ENCODE measurements at regions not wholly inside any gene's neighbourhood (a gene's known extent, or its start where the extent isn't known, plus 50 kb on each side); places are given as distances from the start of the nearest gene placed in this dataset.

DNA sequence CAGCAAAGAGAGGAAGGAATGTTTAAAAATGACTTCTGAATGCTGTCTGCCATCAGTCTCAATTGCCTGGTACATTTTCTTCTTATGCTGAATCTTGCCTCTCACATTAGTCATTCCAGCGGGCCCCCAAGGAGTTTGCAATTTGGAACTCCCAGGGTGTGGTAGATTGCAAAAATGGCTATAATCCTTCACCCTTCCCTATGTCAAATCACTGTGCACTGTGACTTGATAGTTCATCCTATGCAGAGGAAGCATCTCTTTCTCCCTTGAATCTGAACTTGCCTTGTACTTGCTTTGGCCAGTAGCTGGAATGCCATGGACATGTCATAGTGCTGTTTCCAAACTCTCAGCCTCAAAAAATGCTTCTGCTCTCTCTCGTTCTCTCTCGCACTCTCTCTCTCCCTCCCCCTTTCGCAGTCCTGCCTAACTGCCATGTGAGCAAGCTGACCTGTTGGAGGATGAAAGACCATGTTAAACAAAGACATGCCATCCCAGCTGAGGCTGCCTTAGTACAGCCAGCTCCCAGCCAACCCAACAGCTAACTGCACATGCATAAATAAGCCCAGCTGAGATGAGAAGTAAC lies 284.0 kb upstream of the TLE4 start:
- no peak for DNase-seq

DNA sequence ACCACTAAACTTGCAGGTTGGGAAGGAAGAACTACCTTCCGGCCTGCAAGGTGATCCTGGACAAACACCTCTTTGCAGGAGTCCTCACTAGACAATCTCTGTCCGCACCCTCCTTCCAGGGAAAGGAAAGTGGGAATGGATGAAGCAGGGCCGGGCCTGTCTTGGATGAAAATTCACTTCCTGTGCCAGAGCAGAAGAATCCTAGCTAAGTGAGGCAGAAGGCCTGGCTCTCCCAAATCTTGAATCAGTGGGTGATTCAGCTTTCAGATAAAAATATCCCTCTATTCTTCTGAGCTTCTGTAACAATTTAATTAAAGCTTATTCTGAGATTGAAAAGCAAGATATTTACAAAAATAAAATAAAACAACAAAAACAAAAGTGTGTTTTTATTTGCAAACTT lies 281.9 kb upstream of the TLE4 start:
- no peak for DNase-seq

DNA sequence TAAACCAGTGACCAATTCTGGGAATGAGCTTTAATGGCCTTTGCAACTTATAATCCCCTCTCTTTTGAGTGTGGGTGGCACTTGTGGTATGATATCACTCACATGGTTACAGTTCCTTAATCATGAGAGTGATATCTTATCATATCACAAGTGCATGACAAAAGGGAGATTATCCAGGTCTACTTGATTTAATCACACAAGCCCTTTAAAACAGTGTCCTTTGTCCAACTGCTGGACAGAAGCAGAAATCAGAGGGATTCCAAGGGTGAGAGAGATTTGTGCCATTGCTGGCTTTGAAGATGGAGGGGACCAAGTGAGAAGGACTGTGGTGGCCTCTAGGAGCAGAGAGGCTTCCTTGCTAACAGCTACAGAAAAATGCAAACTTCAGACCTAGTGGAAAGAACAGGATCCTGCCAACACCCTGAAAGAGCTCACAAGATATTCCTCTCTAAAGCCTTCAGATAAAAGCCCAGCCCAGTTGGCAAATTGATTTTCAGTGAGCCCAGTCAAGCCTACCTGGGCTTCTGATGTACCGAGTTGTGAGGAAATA lies 279.0 kb upstream of the TLE4 start:
- no peak for DNase-seq

DNA sequence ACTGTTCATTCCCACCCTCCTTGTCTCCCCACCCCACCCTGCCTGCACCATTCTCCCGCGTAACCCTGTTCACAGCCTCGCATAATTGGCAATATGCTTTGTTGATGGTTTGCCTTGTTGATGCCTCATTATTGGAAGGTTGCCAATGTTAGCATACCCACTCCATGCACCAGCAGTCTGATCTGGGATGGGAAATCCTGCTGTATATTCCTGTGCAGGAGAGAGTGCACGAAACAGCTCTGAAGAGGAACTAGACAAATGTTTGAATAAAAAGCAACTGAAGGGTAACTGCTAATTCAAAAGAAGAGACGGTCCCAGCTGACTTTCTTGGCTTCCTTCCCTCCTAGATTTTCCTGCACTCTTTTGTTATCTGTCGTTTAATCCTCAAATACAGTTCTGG lies 271.7 kb upstream of the TLE4 start:
- DNase-seq: no peak

DNA sequence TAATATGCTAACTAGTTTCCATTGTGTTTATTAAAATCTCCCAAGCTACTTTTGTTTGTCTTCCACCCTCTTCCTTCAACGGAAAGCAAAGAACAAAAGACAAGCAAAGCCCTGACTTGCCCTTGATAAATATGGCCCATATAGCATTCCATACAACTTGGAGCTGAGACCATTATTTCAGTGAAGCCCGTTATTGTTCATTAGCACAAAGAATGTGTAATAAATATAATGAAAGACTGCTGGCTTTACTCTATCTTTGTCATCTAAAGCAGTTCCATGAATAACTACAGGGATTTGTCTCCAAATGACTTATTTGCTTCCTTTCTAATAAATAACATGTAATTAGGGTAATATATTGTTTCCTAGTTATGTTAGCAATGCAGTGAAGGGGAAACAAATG lies 270.7 kb upstream of the TLE4 start:
- no peak for DNase-seq

DNA sequence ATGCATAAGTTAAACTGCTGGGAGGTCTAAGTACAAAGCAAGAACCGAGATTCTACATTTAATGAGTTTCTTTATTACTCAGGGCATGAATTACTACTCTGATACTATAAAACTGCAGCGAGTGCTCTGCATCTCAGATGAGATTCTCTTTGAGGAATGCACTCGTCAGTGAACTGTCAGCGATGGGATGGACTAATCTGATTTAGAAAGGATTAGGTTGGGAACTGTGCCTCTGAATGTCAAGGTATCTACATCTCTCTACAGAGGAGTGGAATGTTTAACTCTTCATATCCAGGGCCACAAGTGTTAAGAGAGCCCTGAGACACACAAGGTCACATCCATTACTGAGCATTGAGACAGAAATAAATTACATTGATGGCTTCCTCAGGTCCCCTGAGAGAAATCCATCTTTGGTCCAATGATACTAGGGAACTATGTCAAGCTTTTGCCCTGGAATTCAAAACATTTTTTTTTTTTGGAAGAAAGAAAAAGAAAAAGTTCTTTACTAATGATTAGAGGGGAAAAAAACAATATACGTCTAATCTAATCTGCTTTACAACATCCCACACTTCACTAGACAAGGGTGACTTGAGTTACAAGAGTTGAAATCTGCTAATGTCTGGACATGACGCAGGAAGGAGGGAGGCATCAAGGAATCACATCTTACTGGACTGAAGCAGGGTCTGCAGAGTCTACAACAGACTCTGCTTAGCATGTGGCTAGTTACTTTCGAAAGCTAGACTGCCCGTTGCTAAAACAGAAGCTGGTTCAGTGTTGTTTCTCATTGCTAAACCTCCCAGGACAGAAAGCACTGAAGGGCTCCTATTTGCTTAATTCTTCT lies 270.0 kb upstream of the TLE4 start:
- DNase-seq: no peak

DNA sequence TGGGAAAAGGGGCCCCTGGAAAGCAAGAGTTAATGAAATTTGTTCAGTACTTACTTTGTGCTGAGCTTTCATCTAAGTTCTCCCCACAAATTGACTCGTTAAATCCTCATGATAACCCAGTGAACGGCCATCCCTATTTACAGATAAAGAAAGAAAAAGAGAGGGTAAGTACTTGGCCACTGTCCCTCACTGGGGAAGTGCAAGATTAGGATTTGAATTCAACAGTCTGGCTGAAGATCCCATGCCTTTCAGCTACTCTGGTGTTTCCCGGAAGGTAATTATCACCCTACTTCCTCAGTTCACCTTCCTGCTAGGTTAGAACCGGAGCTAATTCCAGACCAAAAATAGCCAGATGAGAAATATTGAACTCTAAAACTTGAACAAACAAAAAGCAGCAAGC lies 269.2 kb upstream of the TLE4 start:
- no peak for DNase-seq

DNA sequence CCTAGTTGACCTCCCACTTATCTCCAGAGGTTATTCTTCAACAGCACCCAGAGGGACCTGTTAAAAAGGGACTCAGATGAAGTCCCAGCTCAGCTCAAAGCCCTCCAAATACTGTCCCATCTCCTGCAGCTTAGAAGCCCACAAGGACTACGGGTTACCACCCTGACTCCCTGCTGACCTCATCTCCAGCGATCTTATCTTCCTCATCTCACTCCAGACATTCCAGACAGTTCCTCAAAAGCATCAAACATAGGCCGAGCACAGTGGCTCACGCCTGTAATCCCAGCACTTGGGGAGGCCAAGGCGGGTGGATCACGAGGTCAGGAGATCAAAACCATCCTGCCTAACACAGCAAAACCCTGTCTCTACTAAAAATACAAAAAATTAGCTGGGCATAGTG lies 263.8 kb upstream of the TLE4 start:
- DNase-seq: no peak

DNA sequence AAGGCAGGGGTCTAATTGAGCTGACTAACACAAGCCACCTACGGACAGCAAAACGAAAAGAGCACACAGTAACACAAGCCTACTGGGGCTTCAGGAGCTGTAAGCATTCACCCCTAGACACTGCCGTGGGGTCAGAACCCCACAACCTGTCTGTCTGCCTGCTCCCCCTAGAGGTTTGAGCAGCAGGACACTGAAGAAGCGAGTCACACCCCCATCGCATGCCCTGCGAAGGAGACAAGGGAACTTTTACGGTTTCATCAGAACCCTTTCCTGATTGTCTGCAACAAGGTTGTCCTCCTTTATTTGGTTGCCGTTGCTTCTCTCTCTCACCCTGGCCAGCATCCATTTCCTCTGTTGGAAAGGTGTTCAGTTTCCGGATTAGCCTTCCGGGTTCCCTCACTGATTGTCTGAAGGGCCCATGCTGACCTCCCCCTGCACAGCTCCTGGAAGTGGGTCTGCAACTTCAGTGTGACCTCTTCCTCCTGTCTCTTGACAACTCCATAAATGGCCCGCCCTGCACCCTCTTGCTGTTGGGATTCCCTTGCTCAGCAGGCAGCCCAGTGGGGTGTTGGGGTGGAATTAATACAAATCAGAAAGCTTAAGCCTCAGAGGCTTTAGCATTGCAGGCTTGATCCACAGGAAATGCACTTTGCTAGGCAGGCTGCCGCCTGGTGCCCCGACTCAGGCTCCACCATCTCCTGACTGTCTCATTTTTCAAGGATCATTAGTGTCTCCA lies 258.9 kb upstream of the TLE4 start:
- no peak for DNase-seq

DNA sequence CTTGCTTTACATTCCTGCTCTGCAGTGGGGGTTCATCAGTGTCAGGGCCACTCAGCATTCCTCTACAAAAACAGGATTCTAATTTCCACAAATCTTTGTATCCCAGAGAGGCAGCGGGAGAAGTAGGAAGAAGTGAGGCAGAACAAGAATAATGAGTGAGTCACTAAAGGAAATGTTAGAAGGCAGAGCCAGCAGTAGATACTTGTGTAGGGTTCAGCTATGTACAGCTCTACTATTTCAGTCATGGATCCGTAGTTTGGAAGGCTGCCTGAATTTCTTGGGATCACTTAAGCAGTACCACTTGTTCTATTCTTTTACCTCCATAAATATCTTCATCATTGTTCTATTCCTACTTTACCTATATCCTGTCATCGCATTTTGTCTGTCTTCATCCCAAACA lies 246.3 kb upstream of the TLE4 start:
- no peak for DNase-seq

DNA sequence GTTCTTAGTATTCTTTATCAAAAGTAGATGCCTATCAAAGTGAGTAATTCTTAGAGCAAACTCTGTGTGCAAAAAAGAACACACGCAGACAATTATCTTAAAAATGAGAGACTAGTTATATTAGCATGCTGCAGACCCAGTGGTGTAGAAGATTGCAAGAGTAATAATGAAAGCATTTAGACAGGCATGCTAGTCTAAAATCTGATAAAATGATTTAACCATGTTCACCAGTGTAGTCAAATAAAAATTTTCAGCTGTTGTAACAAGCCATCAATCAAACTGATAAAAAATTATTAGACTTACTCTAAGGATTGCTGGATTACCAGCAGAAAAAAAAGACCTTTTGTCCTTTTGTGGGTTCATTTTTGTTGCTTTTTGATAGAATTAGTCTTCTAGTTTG lies 241.9 kb upstream of the TLE4 start:
- no peak for DNase-seq

DNA sequence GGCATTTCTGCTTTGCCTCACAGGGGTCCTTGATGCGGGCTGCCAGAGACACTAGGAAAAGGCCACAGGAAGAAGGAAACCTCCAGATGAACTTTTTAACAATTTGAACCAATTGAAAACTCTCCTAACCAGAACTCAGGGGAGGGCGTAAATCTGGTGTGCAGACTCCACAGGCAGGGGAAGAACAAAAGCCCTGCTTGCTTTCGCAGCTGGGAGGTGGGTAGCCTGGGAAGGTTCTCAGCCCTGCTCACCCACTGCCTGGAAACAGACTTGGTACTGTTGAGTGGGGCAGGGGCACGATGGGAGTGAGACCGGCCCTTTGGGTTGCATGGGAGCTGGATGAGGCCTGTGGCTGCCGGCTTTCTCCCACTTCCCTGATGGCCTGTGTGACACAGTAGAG lies 237.8 kb upstream of the TLE4 start:
- DNase-seq: no peak

DNA sequence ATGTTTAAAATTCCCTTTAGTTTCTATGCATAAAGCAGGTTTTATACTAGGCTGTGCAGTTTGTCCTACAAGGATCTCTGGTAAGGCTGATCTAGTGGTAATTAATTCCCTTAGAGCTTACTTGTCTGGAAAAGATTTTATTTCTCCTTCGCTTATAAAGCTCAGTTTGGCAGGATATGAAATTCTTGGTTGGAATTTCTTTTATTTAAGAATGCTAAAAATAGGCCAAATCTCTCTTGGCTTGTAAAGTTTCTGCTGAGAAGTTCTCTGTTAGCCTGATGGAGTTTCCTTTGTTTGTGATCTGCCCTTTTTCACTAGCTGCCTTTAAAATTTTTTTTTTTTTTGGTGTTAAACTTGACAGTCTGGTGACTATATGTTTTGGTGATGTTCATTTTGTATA lies 237.1 kb upstream of the TLE4 start:
- no peak for DNase-seq

DNA sequence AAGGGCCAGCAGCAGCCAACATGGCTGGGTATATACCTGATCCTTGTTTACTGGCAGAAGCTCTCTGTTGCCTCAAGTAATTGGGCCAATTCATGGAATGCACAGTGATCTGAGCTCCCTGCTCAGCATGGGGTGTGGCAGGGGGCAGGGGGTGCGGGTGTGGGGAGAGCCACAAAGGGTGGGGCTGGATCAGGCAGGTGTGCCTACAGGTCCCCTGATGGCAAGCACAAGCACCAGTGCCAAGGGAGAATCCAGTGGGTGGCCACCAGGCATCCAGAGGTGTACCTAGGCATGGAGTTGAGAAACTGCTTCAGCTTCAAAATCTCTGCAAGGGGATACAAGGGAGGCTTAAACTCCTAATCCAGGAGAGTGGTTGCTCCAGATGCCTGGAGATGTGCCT lies 235.8 kb upstream of the TLE4 start:
- no peak for DNase-seq

DNA sequence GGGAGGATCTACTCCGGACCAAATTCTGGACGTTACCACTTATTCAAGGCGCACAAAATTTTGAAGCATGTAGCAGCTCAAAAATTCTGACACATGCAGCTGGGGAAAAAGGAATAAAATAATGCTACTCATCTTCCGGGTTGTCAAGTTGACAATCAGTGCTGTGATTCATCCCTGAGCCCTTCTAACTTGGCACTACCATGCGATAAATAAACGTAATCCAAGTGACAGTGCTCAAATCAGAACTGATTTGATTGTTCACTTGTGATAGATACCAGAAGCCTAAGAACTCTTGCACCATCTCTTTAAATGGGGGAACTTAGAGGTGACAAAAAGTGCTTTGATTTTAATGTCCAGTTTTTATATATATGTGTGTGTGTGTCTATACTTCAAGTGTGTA lies 230.2 kb upstream of the TLE4 start:
- DNase-seq: no peak

DNA sequence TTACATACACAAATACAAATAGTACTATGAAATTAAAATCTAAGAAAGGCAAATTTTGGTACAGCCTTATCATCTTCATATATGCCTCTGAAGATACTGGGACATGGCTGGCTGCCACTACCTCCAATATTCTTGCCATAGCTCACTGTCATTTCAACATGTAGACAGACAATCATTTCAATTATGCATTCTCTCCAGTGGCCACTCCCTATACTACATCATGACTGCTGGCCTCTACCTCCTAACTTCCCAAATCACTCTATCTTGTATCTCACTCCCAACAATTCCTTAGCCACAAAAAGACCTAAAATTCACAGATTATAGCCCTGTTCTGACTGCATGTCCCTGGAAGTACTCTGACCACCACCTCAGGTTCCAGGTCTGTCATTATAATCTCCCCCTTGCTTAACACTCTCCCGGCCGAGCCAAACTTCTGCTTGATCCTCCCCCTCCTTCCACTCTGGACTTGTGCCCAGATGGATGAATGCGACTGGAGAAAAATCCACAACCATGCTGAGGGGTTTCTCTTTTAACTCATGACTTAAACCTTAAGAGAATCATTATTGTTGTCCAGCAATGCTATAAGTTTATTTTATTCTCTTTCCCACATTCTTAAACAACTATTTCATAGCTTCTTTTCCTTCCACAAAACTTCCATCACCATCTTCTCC lies 225.3 kb upstream of the TLE4 start:
- DNase-seq: no peak

DNA sequence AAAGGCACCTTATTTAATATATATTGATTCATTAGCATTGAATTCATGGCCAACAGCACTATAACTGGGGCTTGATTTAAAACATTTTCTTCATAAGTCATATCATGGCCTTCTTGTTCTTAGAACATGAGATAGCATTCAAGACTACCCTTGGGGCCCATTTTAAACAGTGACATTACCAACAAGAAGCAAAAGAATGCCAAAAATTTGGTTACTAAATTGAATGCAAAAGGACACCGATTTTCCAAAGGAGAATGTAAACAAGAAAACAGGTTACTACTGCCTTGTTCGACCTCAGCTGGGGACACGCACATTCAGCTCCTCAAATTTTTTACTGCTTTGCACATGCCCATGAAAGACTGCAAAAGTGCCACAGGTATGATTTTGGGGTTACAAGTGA lies 219.4 kb upstream of the TLE4 start:
- no peak for DNase-seq

DNA sequence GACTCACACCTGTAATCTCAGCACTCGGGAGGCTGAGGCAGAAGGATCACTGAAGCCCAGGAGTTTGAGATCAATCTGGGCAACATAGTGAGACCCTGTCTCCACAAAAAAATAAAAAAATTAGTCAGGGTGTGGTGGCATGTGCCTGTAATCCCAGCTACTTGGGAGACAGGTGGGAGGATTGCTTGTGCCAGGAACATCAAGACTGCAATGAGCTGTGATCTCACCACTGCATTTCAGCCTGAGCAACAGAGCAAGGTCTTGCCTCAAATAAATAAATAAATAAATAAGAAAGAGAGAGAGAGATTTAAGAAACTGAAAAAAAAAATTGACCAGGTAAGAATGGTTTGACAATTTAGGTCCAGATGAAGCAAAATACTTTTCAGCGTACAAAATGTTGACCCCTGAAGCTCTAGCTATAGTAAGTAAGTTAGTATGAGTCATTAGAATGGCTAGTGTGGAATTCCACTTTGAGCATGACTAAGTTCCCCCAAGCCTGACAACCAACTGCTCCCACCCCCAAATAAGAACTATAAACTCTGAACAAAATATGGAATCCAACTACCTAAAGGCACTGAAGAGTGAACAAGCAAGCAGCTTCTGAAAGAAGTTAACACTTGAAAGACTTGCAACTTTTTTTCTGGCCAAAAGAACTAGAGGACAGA lies 217.8 kb upstream of the TLE4 start:
- no peak for DNase-seq

DNA sequence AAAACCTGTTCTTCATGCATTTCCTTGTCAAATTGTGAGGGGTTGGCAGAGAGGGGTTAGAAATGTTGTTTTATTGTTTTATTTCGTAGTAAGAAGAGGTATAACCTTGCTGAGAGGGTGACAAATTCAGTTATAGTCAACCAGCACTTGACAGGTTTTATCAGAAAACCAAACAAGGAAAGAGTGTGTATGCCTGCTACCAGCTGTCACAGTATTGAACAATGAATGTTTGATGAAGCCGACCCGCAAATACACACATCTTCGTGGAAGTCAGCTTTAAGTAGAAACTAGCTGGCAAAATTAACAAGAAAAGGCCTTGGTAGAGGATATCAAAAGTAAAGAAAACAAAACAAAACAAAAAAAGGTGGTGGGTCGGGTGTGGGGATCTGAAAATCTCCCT lies 214.6 kb upstream of the TLE4 start:
- no peak for DNase-seq

DNA sequence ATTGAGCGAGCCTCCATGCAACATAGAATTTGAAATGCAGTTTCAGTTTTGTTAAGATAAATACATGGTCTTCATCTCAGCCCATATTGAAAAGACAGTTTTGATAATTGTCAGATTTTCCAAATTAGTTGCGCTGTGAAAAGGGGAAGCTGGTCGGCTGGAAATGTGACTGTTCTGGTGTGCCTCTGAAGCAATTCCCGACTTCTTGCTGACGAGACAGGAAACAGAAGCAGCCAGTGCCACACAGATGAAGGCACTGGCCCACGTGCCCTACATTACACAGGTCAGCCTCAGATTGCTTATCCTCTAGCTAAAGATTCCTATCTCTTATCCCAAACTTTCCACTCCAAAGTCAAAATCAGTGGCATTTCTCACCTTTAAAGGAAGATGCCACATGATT lies 214.1 kb upstream of the TLE4 start:
- no peak for DNase-seq

DNA sequence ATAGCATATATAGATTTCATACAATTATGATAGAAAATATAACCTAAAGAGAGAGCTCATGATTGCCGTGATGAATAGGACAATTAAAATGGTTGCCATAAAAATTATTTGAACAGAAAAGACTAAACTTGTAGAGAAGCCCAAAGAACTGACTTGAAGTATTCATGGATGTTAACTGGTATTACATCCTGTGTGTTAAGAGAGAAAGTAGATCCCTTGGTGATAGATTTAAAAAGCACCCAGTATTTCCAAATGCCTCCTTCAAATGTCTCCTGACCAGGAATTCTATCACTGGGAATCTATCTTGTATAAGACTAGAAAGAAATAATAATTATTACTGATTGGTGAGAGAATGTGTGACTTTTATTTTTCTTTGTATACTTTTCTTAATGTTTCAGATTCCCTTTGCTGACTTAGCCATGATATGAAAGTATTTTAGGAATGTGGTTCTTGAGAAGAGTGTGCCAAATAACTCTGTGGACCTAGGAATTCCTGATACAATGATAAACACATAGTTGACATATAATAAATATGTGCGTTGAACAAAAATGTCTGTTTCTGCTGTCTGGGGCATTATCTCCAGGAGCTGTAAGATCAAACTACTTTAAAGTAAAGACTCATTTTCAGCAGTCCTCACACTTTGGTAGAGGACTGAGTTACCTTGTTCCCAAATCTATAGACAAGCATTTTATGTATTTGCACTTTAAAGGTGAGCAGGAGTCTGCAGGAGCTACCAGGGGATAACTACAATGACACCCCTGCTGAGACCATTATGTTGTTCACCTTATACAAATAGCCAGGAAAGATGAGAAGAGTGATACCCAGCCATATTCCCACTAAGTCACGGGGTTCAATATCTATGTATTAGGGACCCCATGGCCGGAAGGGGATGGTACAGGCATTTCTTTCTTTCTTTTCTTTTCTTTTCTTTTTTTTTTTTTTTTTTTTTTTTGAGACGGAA lies 211.1 kb upstream of the TLE4 start:
- no peak for DNase-seq
